ENCODE measurements at regions not wholly inside any gene's neighbourhood (a gene's known extent, or its start where the extent isn't known, plus 50 kb on each side); places are given as distances from the start of the nearest gene placed in this dataset.
"Not testable (repeated sequence)": the region's sequence is repeated elsewhere in the genome, so short reads cannot be mapped to it uniquely, and the experiment has no call there.

DNA sequence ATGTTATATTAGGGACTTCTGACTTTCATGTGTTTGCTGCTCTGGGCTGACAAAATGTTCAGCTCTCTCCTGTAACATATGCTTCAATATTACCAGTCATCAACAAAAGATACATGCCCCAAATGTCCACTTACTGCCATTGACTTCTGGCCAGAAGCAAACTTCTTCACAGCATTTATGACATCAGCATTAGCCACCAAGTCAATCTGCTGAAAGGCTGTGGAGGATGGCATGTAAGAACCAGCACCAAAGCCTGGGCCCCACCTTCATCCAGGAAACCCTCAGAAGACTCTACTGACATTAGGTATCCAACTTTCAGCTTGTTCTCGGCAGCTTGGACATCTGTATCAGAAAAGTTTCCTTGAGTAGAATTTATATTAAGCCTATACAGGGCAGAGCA, 595.5 kb downstream of the COL12A1 start:
- no peak for DNase-seq

DNA sequence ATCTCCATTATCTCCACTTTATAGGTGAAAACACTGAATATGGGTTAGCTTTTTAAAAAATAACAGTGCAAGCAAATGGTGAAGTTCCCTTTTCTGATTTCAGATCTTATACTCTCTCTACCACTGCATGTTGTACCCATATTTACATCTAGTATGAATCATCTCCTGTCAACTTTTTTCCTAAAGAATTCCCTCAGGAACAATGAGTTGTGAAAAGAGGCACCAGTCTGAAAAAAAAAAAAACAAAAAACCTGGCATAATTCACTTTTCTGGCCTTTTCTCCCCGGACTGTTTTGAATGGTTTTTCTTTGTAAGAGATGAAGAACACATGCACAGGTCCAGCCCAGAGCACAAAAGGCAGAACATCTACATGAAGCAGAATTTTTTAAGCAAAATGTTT, 596.0 kb downstream of the COL12A1 start:
- no peak for DNase-seq

DNA sequence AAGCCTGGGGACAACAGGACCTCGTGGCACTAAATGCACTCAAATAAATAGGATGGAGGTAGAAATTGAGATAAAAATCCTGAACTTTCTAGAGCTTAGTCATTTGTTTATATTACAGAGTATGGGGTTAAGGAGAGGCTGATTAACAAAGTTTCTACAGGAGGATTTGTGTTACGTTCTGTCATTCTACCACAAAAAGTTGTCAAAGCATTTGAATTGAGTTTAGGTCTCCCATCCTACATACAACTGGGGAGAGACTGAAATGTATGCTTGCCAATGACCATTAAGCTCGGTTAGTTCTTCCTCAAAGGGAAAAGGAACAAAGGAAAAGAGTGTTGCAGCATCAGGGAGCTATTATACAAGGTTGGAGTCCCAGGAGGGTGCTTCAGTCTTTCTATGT, 597.9 kb downstream of the COL12A1 start:
- DNase-seq = peak in 2 of 3 donors; percentile 4 to 43

DNA sequence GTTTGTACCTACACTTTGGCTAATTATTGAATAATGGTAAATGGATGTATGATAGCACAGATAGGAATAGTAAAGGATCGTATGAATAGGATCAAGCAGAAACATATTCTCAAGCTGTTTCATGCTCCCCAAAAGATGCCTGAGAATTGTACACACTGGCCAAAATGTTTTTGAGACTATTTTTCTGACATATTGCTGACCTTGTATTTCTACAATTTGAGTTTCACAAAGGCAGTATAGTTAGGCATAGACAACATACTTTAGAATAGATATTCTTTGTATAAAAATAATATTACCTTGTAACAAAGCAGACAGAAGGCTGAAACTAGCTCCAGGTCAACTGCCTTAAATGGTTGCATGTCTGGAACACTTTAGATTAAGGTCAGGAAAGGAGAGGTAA, 598.4 kb downstream of the COL12A1 start:
- no peak for DNase-seq

DNA sequence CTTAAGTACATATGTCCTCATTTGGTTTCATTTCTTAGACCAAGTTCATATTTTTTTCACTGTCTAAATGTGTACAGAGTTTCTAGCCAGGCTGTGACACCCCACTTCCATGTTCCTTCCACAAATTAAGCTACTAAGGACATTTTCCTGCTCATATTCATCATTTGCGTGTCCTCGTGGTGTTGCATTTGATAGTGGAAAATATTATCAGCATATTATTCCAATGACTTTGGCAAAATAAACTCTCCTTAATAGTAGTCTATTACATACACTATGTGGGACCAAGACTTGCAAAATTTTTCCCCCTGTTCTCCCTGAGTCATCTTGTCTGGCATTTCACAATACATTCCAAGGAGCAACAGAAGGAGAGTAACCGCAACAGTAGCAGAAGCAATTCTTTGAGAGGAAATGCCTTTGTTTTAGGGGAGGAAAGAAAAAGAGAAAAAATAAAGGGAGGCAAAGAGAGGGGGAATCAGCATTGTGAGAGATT, 599.2 kb downstream of the COL12A1 start:
- DNase-seq = peak; percentile 53 to 72 (median 64)

DNA sequence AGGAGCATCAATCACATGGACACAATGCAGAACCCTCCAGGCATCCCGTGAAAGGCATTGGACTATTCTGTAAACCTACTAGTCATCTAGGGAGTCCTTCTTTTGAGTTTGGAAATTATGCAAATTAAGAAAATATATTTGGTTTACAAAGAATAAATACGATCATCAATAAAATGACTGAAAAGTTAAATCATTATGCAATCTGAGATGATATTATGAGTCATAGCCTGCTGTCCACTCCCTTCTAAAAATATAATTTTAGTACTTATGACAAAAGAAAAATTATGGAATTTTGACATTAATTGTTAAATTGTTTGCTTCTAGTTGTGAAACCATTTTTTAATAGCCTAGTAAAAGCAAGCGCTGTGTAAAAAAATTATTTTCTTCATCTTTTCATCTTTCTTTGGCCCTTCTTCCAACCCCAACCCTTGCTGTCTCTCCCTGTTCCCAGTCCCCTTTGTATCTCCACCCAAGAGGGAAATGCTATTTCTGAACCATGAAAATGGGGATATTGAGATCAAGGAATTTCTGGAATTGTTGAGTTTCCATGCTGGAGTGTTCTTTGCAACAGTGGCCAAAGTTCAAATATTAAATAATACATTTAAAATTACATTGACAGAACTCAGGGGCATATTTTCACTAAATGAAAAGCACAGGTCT, 599.8 kb downstream of the COL12A1 start:
- DNase-seq = peak in 1 of 3 donors; percentile 12

DNA sequence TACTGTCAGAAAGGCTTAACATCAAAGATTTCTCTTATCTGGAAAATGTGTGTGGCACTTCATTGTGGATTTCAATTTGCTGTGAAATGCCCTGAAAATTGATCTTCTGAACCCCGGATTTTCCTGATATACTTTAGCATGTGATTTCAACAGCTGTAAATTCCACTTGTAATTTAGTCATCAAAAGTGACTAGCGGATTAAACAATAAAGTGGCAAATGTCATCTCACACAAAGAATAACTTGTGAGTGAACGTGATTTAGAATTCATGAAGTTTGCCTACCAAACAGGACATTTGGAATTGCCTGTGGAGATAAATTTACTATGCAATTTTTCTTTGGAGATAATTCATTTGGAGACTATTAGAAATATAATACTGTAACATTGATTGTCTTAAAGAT, 601.6 kb downstream of the COL12A1 start:
- DNase-seq = no peak

DNA sequence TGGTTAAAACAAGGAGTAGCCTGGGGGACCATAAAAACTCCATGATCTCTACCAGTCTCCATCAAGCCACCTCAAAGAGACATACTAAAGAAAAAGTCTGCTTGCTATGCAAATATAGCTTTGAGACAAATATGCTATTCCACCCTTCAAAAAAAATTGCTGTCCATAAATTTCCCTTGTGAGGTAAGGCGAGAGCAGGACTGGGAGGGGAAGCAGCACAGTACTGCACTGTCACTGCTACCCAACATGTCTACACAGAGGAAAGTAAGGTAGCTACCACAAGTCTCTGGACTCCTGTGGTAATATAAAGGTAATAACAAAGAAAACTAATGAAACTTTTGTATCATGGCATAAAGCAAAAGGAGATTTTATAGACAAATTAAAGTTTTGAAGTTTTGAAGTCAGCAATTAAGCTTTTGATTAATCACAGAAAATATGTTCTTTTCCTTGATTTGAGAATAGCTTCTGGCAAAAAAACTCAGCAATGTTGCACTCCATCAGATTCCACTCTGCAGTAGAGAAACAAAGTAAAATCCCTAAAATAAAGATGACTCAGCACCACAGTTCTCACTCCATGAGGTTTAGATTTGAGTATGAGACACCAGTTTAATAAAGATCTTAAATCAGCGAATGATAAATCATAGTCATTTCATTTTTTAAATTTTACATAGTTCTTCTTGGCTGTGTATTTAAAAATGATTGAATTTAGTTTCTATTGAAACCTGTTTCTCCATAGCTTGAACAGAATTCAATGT, 602.4 kb downstream of the COL12A1 start:
- no peak for DNase-seq

DNA sequence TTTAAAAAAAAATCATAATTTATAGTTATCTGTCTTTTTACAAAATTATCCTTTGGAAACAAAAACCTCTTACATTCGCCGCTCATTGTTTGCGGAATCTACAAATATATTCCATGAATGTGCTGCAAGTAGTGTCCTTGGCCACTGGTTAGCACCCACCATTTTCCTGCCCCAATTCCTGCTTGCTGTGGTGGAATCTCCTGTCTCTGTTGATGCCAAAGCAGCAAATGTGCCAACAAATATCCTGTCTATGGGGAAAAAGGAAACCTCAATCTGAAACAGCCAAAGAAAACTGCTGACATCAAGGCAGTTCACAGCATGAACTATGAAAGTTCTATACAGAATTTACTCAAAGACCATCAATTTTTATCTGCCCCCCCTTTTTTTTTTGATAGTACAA, 603.6 kb downstream of the COL12A1 start:
- no peak for DNase-seq

DNA sequence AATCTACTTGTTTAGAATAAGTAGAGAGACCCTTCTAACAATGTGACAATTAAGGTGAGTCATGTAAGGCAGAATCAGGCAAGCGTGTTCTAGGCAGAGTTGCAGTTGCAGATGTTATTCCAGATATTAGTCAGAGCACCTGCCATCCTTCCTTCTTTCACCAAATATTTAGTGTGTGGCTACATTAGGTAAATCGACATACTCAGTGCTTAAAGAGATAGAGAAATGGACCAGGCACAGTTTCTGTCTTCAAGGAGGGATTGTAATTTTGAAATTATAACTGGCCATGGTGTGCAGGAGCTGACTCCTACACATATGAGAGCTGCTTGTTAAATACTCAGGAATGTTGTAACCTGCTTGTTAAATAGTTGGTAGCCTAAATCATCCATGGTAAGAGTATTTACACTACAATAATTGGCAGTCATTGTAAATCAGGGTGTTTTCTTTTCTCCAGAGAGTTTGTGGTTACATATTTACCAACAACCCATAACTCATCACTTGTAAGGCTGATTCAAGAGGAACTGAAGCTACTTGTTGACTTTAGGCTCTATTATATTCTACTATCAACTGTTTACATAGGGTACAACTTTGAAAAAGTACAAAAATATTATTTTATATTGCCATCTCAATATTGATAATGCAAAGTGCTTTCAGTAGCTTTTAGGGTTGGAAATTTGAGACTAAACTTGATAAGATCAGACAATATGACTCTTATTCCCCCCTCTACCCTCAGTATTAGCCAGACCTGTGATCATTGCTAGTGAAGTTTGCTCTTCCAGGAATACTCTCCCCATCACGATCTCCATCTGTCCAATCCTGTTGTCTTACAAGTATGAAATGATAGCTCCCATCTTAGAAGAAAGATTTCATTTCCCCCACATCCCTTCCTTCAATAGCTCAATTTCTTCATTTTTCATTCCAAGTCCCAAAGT, 607.1 kb downstream of the COL12A1 start:
- no peak for DNase-seq

DNA sequence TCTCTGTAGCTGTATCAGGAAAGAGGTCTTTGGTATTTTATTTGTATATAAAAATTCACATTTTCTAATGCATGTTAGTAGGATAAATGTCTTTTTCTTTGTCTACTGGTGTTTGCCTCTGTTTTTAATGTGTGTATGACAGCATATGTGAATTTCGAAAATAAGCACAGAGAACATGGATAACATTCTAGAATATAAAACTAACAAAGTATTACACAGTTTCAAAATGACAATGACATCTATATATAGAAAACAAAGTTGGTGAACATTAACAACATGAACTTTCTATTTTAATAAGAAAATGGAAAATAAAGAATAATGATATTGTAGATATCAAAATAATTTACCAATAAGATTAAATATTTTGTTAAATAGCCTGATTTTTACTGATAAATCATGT, 608.0 kb downstream of the COL12A1 start:
- no peak for DNase-seq

DNA sequence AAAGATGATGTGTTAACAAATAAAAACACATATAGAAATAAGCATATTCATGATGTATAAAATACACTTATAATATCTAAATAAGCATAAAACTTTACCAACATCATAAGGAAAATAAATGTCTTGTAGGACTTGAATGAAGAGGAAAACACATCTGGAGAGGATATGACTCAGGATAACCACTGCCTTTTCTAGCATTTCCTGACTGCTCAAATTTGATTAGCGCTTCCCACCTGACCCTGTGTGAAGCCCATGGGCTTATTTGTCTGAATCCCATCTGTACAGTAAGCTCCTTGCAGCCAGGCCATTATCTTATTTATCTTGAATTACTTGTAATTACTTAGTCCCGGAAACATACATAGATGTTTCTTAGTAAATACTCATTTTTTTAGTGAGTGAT, 608.6 kb downstream of the COL12A1 start:
- DNase-seq = no peak

DNA sequence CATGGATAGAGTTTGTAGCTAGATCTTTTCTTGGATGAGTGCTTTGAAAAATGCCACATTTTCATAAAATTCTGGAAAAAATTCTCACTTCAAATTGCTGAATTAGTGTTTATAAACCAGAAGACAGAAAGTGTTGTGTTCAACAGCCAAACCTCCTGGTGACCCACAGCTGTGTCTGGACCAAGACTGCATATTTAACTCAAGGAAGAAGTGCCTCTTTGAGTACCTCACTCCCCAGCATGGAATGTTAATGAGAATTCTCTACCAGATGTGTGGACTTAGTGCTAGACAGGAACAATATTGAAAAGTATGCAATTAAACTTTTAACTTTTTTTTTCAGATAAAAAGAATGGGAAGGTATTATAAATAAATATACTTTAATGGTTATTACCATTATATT, 609.3 kb downstream of the COL12A1 start:
- no peak for DNase-seq

DNA sequence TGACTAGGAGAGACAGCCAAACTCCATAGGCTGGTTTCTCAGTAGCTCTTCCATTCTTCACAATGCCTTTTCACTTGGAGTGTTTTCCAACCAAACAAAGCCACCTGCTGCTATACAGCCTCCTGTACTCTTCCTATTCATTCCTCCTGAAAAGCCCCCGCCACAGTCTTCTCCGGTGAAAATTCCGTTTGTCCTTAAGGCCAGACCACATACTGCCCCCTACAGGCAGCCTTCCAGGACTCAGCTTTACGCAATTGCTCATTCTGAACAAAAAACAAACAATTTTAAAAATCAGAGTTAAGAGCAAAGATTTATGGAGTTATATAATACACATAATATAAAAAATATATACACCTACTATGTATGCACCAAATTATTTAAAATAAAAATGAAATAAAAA, 611.5 kb downstream of the COL12A1 start:
- not testable (repeated sequence) for DNase-seq

DNA sequence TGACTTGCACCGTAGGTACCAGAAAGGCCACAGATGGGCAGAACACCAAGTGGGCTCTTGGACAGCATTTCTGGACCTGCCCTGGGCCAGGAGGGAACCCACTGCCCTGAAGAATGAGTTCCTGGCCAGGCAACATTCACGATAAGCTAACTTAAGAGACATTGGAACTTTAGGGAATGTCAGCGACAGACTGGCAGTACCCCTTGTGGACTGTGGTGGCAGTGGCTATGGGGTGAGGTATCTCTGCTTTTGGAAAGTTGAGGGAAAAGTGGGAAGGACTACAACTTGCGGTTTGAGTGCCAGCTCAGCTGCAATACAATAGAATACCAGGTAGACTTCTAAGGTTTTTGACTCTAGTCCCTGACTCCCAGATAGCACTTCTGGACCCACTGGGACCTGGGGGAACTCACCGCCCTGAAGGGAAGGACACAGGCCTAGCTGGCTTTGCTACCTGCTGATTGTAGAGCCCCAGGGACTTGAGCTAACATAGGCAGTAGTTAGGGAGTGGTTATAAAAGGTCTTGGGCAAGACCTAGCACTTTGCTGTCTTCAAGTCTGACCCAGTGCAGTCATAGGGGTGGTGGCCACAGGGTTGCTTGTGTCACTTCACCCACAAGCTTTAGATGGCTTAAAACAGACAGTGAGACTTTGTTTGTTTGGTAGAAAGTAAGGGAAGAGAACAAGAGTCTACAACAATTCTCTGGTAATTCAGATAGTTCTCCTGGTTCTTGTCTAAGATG, 617.6 kb downstream of the COL12A1 start:
- DNase-seq = no peak

DNA sequence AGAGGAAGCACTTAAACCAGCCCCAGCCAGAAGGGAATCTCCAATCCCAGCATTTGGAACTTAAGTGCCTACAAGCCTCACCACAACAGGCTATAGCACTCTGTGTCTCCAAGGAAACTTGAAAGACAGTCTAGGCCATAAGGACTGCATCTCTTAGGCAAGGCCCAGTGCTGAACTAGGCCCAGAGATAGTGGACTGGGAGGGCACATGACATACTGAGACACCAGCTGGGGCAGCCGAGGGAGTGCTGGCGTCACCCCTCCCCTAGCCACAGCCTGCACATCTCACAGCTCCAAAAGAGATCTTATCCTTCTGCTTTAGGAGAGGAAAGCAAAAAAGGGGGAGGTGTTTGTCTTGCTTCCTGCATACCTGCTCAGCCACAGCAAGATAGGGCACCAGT, 618.5 kb downstream of the COL12A1 start:
- no peak for DNase-seq

DNA sequence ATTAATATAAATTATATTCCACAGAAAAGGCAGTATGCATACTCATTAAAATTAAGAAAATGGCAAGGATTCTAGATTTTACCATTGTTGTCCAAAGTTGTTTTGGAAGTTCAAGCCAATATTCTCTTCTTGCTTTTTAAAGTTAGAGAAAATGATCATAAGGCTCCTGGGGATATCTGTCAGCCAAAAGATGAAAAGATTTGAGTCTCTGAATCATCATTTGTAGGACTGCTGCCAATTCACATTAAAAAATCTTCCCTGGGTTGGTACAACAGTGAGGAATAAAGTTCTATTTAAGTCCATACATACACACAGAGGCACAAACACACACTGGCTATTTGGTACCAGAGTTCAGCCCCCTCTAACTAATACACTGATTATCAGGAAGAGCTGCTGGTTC, 620.1 kb downstream of the COL12A1 start:
- DNase-seq = no peak

DNA sequence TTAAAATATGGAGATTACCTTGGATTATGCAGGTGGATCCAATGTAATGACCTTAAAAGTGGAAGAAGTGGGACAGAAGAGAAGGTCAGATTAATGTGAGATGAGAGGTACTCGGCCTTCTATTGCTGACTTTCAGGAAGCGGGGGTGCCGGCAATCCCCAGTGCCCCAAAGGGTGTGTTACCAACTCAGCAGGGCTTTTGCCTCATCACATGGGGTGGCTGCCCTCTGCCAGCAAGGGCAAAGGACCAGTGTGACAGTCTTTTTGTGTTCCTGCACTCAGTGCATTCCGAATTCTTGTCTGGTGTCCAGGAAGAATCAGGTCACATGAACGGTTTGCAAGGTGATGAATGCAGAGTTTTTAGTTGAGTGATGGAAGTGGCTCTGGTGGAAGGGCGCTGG, 624.2 kb downstream of the COL12A1 start:
- DNase-seq = no peak

DNA sequence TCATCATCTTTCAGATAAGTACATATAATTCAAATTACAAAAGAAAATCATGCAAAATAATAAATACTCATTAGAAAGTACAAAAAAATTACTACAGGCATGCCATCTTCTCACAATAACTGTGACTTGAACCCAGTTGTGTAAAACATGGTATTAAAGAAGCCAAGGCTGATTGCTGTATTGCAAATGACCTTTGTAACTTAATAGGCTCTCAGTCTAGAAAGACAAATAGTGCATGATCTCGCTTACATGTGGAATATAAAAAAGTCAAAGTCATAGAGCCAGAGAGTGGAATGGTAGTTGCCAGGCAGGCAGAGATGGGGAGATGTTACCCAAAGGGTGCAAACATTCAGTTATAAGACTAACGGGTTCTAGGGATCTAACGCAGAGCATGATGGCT, 626.1 kb downstream of the COL12A1 start:
- DNase-seq = no peak

DNA sequence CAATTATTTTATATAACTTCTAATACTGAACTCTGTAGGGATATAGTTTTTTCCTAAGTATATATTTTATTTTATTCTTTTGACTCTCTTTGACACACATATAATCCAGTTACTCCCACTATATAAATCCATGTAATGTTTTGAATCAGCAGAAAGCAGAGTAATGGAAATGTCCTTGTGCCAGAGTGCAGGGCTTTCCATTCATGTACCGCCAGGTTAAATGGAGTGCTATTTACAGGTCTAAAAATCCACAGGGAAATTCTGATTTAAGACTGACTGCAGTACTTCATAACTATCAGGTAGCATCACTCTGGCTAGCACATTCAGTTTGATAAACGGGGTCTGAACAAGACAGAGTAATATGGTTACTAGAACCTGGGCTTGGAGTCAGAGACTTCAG, 626.8 kb downstream of the COL12A1 start:
- DNase-seq = no peak

DNA sequence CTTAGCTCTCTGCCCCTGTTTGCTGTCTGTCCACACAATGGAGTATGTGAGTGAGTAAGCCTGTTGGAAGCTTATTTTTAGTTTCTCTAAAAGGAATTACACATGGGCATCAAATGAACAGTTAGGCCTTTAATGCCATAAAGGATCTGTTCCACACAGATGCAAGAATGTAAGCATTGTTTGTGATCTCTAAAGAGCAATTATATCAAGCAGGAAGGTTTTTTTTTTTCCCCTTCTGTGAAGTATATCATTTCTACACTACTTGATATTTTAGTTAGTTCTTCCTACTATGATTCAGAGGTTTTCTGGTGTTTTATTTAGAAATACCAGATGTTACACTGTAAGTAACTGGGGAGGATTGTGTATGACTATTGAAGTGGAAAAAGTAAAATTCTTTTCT, 627.5 kb downstream of the COL12A1 start:
- DNase-seq = no peak

DNA sequence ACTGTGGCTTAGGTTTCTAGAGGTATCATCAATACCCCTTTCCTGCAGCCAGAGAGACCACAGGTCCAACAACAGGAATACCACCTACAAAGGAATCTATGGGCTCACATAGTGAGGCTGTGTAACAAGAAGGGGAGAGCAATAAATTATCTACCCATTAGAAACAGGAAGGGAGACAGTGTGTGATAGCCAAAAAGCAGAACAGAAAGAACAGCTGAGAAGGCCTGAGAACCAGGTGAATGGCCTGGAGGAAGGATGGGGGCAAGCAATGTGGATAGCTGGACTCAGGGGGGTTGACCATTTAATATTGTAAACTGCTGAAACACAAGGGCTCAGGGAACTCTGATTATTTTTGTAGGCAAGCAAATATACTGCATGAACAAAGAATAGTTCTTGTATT, 628.2 kb downstream of the COL12A1 start:
- DNase-seq = no peak

DNA sequence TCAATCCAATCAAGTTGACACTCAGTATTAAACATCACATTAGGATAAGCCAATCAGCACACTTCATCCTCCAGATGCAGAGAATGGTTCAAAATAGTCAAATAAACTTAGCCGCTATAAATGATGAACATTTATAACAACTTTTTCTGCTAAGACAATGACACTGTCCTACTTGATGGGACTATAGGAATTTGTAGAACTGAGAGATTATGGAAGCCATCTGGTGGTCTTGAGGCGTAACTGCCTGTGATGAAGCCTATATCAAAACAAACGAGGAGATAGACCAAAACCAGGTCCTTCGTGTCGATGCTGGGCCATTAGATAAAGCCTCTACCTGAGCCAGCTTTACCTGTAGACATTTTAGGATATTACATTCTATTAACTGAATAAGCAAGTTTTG, 631.1 kb downstream of the COL12A1 start:
- DNase-seq = peak in 2 of 3 donors; percentile 3 to 13

All from suppressor macrophage treated with lipopolysaccharide for 1 hour (primary cell).